ENCODE measurements at regions not wholly inside any gene's neighbourhood (a gene's known extent, or its start where the extent isn't known, plus 50 kb on each side); places are given as distances from the start of the nearest gene placed in this dataset.

DNA sequence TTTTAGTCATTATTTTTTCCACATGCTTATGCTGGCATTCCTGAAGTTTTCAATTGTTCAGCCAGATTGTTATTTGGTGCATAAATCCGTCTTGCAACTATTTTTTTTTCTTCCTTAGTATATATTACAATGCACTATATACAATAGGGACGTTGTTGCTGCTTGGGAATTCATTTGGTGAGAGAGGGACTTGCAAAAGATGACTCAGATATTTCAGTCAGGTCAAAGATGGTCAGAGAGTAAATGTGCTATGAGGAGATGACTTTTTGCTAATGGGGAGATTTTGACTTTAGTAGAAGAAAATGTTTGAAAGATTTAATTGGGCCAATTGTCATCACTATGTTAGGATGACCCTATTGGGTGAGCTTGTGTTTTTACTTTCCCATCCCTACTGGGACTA is 348.4 kb upstream of the MTPN start:
- no peak overlapping the region for H2BK20ac ChIP-seq (ENCODE audit: low read depth, low read length, poor library complexity, severe bottlenecking)
- H3K9ac ChIP-seq (ENCODE audit: extremely low read depth, insufficient read length, low read length) = no peak overlapping the region
- H2BK12ac ChIP-seq (ENCODE audit: insufficient read length, low read depth, low read length) = no peak overlapping the region
- no CpG with 5 or more reads among the region's 2 CpGs for WGBS (ENCODE audit: extremely low coverage, insufficient read length, low lambda C conversion rate)
- no peak overlapping the region for H3K23ac ChIP-seq (ENCODE audit: insufficient read length, low read depth, low read length)
- no peak overlapping the region for H4K8ac ChIP-seq (replicated peaks; ENCODE audit: insufficient read length, low read depth, low read length)
- Mint-ChIP-seq H3K9me3 (no peaks in the 10 kb centered on the region), H3K4me1 (peaks cover 0 to 3% of the 10 kb centered on the region in 2 experiments; a peak in 2 of 4 replicates), H3K27me3 (ENCODE audit: low read depth) (no peaks in the 10 kb centered on the region; the same call in 1 of the 2 replicates), H3K4me3 (no peak overlapping the region), H3K27ac (no peak overlapping the region), H3K36me3 (ENCODE audit: insufficient read depth in 1 of 3, low read depth in 3 of 3) (no peaks in the 10 kb centered on the region)
- H4K20me1 ChIP-seq (ENCODE audit: control insufficient read depth, insufficient read depth, insufficient read length) = no peaks in the 10 kb centered on the region
- no peak for DNase-seq
- H3T11ph ChIP-seq (ENCODE audit: low read length) = no peak overlapping the region
- H2BK5ac ChIP-seq (ENCODE audit: insufficient read length, low read length) = no peak overlapping the region
- H3K27ac ChIP-seq (ENCODE audit: insufficient read length, low read depth, low read length) = no peak overlapping the region
- no peaks in the 10 kb centered on the region for H3K9me3 ChIP-seq (ENCODE audit: control insufficient read depth, low read depth, low read length)
- H2BK120ac ChIP-seq (ENCODE audit: low read depth, low read length, poor library complexity, severe bottlenecking) = no peak overlapping the region
- TF ChIP-seq, protein P1, sequence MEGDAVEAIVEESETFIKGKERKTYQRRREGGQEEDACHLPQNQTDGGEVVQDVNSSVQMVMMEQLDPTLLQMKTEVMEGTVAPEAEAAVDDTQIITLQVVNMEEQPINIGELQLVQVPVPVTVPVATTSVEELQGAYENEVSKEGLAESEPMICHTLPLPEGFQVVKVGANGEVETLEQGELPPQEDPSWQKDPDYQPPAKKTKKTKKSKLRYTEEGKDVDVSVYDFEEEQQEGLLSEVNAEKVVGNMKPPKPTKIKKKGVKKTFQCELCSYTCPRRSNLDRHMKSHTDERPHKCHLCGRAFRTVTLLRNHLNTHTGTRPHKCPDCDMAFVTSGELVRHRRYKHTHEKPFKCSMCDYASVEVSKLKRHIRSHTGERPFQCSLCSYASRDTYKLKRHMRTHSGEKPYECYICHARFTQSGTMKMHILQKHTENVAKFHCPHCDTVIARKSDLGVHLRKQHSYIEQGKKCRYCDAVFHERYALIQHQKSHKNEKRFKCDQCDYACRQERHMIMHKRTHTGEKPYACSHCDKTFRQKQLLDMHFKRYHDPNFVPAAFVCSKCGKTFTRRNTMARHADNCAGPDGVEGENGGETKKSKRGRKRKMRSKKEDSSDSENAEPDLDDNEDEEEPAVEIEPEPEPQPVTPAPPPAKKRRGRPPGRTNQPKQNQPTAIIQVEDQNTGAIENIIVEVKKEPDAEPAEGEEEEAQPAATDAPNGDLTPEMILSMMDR (conservative IDR thresholded peaks at IDR 0.05) = no peak
- no peak overlapping the region for H4K91ac ChIP-seq (ENCODE audit: insufficient read length, low read depth, low read length)
- no peaks in the 10 kb centered on the region for H3K27me3 ChIP-seq (ENCODE audit: insufficient read depth, low read length)
- no peaks in the 10 kb centered on the region for H3K79me2 ChIP-seq (ENCODE audit: insufficient read depth, low read length)
- H2AK5ac ChIP-seq (ENCODE audit: insufficient read length, low read length) = no peak overlapping the region
- no peak overlapping the region for H2BK15ac ChIP-seq (ENCODE audit: low read depth, low read length)
- no peak overlapping the region for H3K14ac ChIP-seq (ENCODE audit: insufficient read depth, low read length)
- H3K79me1 ChIP-seq (ENCODE audit: insufficient read depth, low read depth, low read length, poor library complexity, severe bottlenecking) = no peaks in the 10 kb centered on the region
- no peaks in the 10 kb centered on the region for H3K4me1 ChIP-seq (ENCODE audit: insufficient read depth, low read length)
- H3K23me2 ChIP-seq (ENCODE audit: insufficient read length, low read depth, low read length, poor library complexity, severe bottlenecking) = no peaks in the 10 kb centered on the region
- H2AFZ ChIP-seq (ENCODE audit: low read length) = no peak overlapping the region
- no peak overlapping the region for H4K5ac ChIP-seq (ENCODE audit: insufficient read length, low read depth, low read length)
- H3K4me2 ChIP-seq (ENCODE audit: insufficient read depth, insufficient read length, low read length) = no peak overlapping the region
- H3K18ac ChIP-seq (ENCODE audit: insufficient read length, low read depth, low read length) = no peak overlapping the region
- H3K56ac ChIP-seq (ENCODE audit: insufficient read length, low read depth, low read length) = no peak overlapping the region
- H3K4ac ChIP-seq (ENCODE audit: low read depth, low read length) = no peak overlapping the region
